ENCODE measurements at regions not wholly inside any gene's neighbourhood (a gene's known extent, or its start where the extent isn't known, plus 50 kb on each side); places are given as distances from the start of the nearest gene placed in this dataset.

- no peak for TF ChIP-seq CTCF (IDR thresholded peaks at IDR 0.05; ENCODE audit: poor library complexity)
- no peak for TF ChIP-seq EZH2 (IDR thresholded peaks at IDR 0.05; ENCODE audit: borderline replicate concordance)
Measured at GRCh38 chr5:97496037-97496436, 313.0 kb upstream of the RIOK2 start.
